Ectodermal cell (in vitro differentiated cells): ENCODE measurements at regions not wholly inside any gene's neighbourhood (a gene's known extent, or its start where the extent isn't known, plus 50 kb on each side); places are given as distances from the start of the nearest gene placed in this dataset.

Source experiments
- H3K27ac ChIP-seq: 2 replicates; pipeline ENCODE4 v1.7.0; 2013; ENCODE audit warnings: mild to moderate bottlenecking, low read depth, low read length; ENCODE audit not compliant: insufficient read depth, poor library complexity, severe bottlenecking
- H3K27me3 ChIP-seq: 2 replicates; pipeline ENCODE4 v1.7.0; 2013; ENCODE audit warnings: mild to moderate bottlenecking, low read length; ENCODE audit not compliant: insufficient read depth, control insufficient read depth, poor library complexity, severe bottlenecking
- H3K36me3 ChIP-seq: one replicate; pipeline ENCODE4 v1.7.0; 2013; ENCODE audit warnings: low read length; ENCODE audit not compliant: control insufficient read depth, insufficient read depth
- H3K4me1 ChIP-seq: one replicate; pipeline ENCODE4 v1.7.0; 2013; ENCODE audit warnings: low read length; ENCODE audit not compliant: control insufficient read depth, insufficient read depth
- H3K4me3 ChIP-seq: 2 replicates; pipeline ENCODE4 v1.7.0; 2013; ENCODE audit warnings: low read depth, low read length, control low read depth; ENCODE audit not compliant: insufficient read depth
- H3K9me3 ChIP-seq: 2 replicates; pipeline ENCODE4 v1.7.0; 2013; ENCODE audit warnings: mild to moderate bottlenecking, low read length, moderate library complexity; ENCODE audit not compliant: control insufficient read depth
- WGBS, 2 experiments: methylation state at CpG; one replicate each; pipeline ENCODE4 v1.1.7; 2013; ENCODE audit warnings: missing lambda C conversion rate in 2 of 2; 5-methylcytosine and 5-hydroxymethylcytosine counted together

- no peaks in the 10 kb centered on the region for H3K9me3 ChIP-seq
- H3K4me3 ChIP-seq = no peak overlapping the region
- no peaks in the 10 kb centered on the region for H3K4me1 ChIP-seq
- 89 to 93% methylated on average over 2 of the region's 2 CpGs for WGBS, 2 experiments
- no peaks in the 10 kb centered on the region for H3K27me3 ChIP-seq
- no peaks in the 10 kb centered on the region for H3K36me3 ChIP-seq
- H3K27ac ChIP-seq = no peak overlapping the region
Measured at GRCh38 chr13:65054277-65054676, 2175.9 kb downstream of the PCDH9 start.

GRCh38 chr13:65036999-65037398, 2193.1 kb downstream of the PCDH9 start:
- no peaks in the 10 kb centered on the region for H3K36me3 ChIP-seq
- no peaks in the 10 kb centered on the region for H3K27me3 ChIP-seq
- no peak overlapping the region for H3K4me3 ChIP-seq
- H3K4me1 ChIP-seq = no peaks in the 10 kb centered on the region
- no peak overlapping the region for H3K27ac ChIP-seq
- 100% methylated on average over 1 of the region's 1 CpG for WGBS, 2 experiments
- H3K9me3 ChIP-seq = no peaks in the 10 kb centered on the region

- Histone ChIP-seq H3K4me3 (no peak overlapping the region), H3K9me3 (no peaks in the 10 kb centered on the region), H3K27me3 (no peaks in the 10 kb centered on the region), H3K36me3 (no peaks in the 10 kb centered on the region), H3K27ac (no peak overlapping the region), H3K4me1 (no peaks in the 10 kb centered on the region)
Measured at GRCh38 chr13:65035302-65035701, 2194.8 kb downstream of the PCDH9 start.

- H3K9me3 ChIP-seq = no peaks in the 10 kb centered on the region
- no peaks in the 10 kb centered on the region for H3K4me1 ChIP-seq
- H3K27ac ChIP-seq = no peak overlapping the region
- WGBS, 2 experiments = 95 to 96% methylated on average over 22 of the region's 22 CpGs
- no peak overlapping the region for H3K4me3 ChIP-seq
- H3K36me3 ChIP-seq = no peaks in the 10 kb centered on the region
- no peaks in the 10 kb centered on the region for H3K27me3 ChIP-seq
Measured at GRCh38 chr13:65034266-65034665, 2195.9 kb downstream of the PCDH9 start.

- no peaks in the 10 kb centered on the region for H3K4me1 ChIP-seq
- H3K36me3 ChIP-seq = no peaks in the 10 kb centered on the region
- no peak overlapping the region for H3K27ac ChIP-seq
- H3K4me3 ChIP-seq = no peak overlapping the region
- no peaks in the 10 kb centered on the region for H3K9me3 ChIP-seq
- H3K27me3 ChIP-seq = no peaks in the 10 kb centered on the region
- WGBS, 2 experiments = 84 to 87% methylated on average over 2 of the region's 2 CpGs
Measured at GRCh38 chr13:65032825-65033224, 2197.3 kb downstream of the PCDH9 start.

GRCh38 chr13:65028101-65028500, 2202.0 kb downstream of the PCDH9 start:
- 89% methylated on average over 1 of the region's 1 CpG; no CpG with 5 or more reads in 1 of the 2 experiments for WGBS, 2 experiments
- H3K36me3 ChIP-seq = no peaks in the 10 kb centered on the region

GRCh38 chr13:65026505-65026904, 2203.6 kb downstream of the PCDH9 start:
- no peaks in the 10 kb centered on the region for H3K9me3 ChIP-seq
- H3K36me3 ChIP-seq = no peaks in the 10 kb centered on the region

More at GRCh38 chr13:65028101-65028500, 2202.0 kb downstream of the PCDH9 start:
- no peaks in the 10 kb centered on the region for H3K9me3 ChIP-seq
- H3K4me3 ChIP-seq = no peak overlapping the region
- no peak overlapping the region for H3K27ac ChIP-seq
- H3K4me1 ChIP-seq = no peaks in the 10 kb centered on the region
- H3K27me3 ChIP-seq = no peaks in the 10 kb centered on the region

GRCh38 chr13:65011378-65011777, 2218.8 kb downstream of the PCDH9 start:
- Histone ChIP-seq H3K27ac (no peak overlapping the region), H3K4me3 (no peak overlapping the region), H3K36me3 (no peaks in the 10 kb centered on the region), H3K27me3 (no peaks in the 10 kb centered on the region), H3K4me1 (no peaks in the 10 kb centered on the region), H3K9me3 (no peaks in the 10 kb centered on the region)
- WGBS, 2 experiments = 97 to 100% methylated on average over 3 of the region's 3 CpGs

More at GRCh38 chr13:65026505-65026904, 2203.6 kb downstream of the PCDH9 start:
- 40 to 50% methylated on average over 1 of the region's 2 CpGs for WGBS, 2 experiments
- Histone ChIP-seq H3K4me1 (no peaks in the 10 kb centered on the region), H3K27ac (no peak overlapping the region), H3K27me3 (no peaks in the 10 kb centered on the region), H3K4me3 (no peak overlapping the region)

- H3K27me3 ChIP-seq = no peaks in the 10 kb centered on the region
- H3K4me1 ChIP-seq = no peaks in the 10 kb centered on the region
- H3K36me3 ChIP-seq = no peaks in the 10 kb centered on the region
- no peak overlapping the region for H3K27ac ChIP-seq
- 94 to 99% methylated on average over 4 to 5 of the region's 5 CpGs for WGBS, 2 experiments
- no peak overlapping the region for H3K4me3 ChIP-seq
- no peaks in the 10 kb centered on the region for H3K9me3 ChIP-seq
Measured at GRCh38 chr13:64997438-64997837, 2232.7 kb downstream of the PCDH9 start.

- Histone ChIP-seq H3K27me3 (no peaks in the 10 kb centered on the region), H3K9me3 (no peaks in the 10 kb centered on the region), H3K4me1 (no peaks in the 10 kb centered on the region), H3K4me3 (no peak overlapping the region), H3K36me3 (no peaks in the 10 kb centered on the region), H3K27ac (no peak overlapping the region)
- 84 to 92% methylated on average over 2 to 3 of the region's 4 CpGs for WGBS, 2 experiments
Measured at GRCh38 chr13:64993514-64994164, 2236.5 kb downstream of the PCDH9 start.
